Stimulated activated CD4-positive, alpha-beta T cell treated with anti-CD3 and anti-CD28 coated beads, Interleukin-2, amount 100 ng/mL, for 24 hours (primary cell): ENCODE measurements at regions not wholly inside any gene's neighbourhood (a gene's known extent, or its start where the extent isn't known, plus 50 kb on each side); places are given as distances from the start of the nearest gene placed in this dataset.

Experiments used
- DNase-seq, 2 donors: peaks; one replicate each; pipeline ENCODE4 v3.0.0-alpha.2; 2020

GRCh38 chr2:217289907-217290280, 430.0 kb upstream of the TNP1 start:
- no peak for DNase-seq

GRCh38 chr2:217289177-217289906, 429.5 kb upstream of the TNP1 start:
- no peak for DNase-seq

- no peak for DNase-seq
Observed at GRCh38 chr2:217288472-217289063, 428.7 kb upstream of the TNP1 start.

GRCh38 chr2:217286833-217287232, 427.0 kb upstream of the TNP1 start:
- DNase-seq = no peak

- DNase-seq = no peak
Observed at GRCh38 chr2:217285926-217286325, 426.1 kb upstream of the TNP1 start.

- DNase-seq = no peak
Observed at GRCh38 chr2:217283460-217283859, 423.6 kb upstream of the TNP1 start.

GRCh38 chr2:217282531-217282930, 422.7 kb upstream of the TNP1 start:
- no peak for DNase-seq

GRCh38 chr2:217279556-217279955, 419.7 kb upstream of the TNP1 start:
- no peak for DNase-seq

GRCh38 chr2:217279140-217279539, 419.3 kb upstream of the TNP1 start:
- DNase-seq = no peak

GRCh38 chr2:217277646-217278398, 418.0 kb upstream of the TNP1 start:
- no peak for DNase-seq

GRCh38 chr2:217276433-217276832, 416.6 kb upstream of the TNP1 start:
- DNase-seq = no peak

GRCh38 chr2:217275091-217275490, 415.2 kb upstream of the TNP1 start:
- no peak for DNase-seq

- no peak for DNase-seq
Observed at GRCh38 chr2:217274578-217274977, 414.7 kb upstream of the TNP1 start.

GRCh38 chr2:217273851-217274250, 414.0 kb upstream of the TNP1 start:
- DNase-seq = no peak

GRCh38 chr2:217273162-217273561, 413.3 kb upstream of the TNP1 start:
- DNase-seq = no peak

- DNase-seq = no peak
Observed at GRCh38 chr2:217271813-217272212, 411.9 kb upstream of the TNP1 start.

- no peak for DNase-seq
Observed at GRCh38 chr2:217270485-217271121, 410.7 kb upstream of the TNP1 start.

- DNase-seq = no peak
Observed at GRCh38 chr2:217269701-217270484, 410.0 kb upstream of the TNP1 start.

- no peak for DNase-seq
Observed at GRCh38 chr2:217268978-217269377, 409.1 kb upstream of the TNP1 start.

- no peak for DNase-seq
Observed at GRCh38 chr2:217267758-217268157, 407.9 kb upstream of the TNP1 start.

GRCh38 chr2:217263756-217264155, 403.9 kb upstream of the TNP1 start:
- DNase-seq = no peak

GRCh38 chr2:217262911-217263310, 403.0 kb upstream of the TNP1 start:
- DNase-seq = no peak

- DNase-seq = no peak
Observed at GRCh38 chr2:217261452-217261851, 401.6 kb upstream of the TNP1 start.
